ENCODE measurements at regions not wholly inside any gene's neighbourhood (a gene's known extent, or its start where the extent isn't known, plus 50 kb on each side); places are given as distances from the start of the nearest gene placed in this dataset.

- DNase-seq (no peak), ATAC-seq (ENCODE audit: low read depth) (no peak)
- Mint-ChIP-seq H3K9me3 (no peaks in the 10 kb centered on the region), H3K4me1 (no peaks in the 10 kb centered on the region), H3K36me3 (ENCODE audit: low read depth) (no peaks in the 10 kb centered on the region), H3K27me3 (no peaks in the 10 kb centered on the region), H3K27ac (no peak overlapping the region), H3K4me3 (no peak overlapping the region)
- ChIA-PET CTCF (no interaction called here), POLR2A (no interaction called here)
- TF ChIP-seq CTCF (IDR thresholded peaks at IDR 0.05) = no peak
- intact Hi-C loops (cut with micrococcal nuclease) = no loop called here
Measured at GRCh38 chr5:109614981-109615380, 74.7 kb upstream of the MAN2A1 start.

DNA sequence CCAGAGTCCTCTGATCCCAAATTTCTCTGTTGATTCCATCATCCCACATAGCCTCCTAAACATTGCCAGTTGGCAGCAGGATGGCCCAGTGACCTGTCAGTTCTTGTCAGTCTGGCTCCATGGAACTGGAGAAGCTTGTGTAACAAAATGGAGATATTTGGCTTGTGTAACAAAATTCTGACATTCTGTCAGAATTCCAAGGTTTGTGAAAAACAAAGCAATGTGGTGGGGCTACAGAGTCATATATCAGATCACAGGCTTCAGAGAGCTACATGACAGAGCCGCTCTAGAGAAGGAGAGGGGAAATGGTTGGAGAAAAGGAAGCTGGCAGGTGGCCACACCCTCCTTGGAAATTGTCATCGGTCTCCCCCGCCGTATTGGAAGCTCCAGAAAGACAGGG is 75.4 kb upstream of the MAN2A1 start:
- no peaks in the 10 kb centered on the region for H3K4me1 Mint-ChIP-seq

DNA sequence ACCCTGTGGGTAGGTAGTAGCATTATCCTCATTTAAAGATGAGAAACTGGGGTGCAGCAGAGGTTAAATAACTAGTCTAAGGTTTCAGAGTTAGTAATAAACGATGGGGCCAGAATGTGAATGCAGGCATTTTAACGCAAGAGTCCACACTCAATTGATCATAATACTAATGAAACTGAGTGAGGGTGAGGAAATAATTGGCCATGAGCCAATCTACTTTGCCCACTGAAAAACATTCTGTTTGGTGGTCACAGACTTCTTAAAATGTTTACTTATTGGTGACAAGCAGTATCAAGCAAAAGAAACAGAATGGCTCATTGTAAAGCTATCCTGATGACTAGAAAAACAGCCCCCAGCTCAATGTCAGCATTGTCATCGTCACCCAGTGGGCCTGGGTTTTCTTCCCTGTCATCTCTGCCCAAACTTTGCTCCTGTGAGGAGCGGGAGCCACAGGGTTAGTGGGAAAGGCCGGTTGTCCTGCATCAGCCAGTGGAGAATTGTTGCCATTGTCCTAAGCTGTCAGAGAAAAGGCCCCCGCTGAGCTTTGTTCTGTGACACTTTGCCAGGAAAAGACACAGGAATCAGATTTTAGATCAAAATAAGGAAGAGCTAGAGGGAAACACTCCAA is 77.3 kb upstream of the MAN2A1 start:
- ATAC-seq (ENCODE audit: low read depth) (no peak), DNase-seq (no peak)
- CTCF ChIA-PET = no interaction called here
- no peak overlapping the region for H3K27ac Mint-ChIP-seq
- TF ChIP-seq CTCF (IDR thresholded peaks at IDR 0.05) = no peak
- intact Hi-C loops (cut with micrococcal nuclease) = no loop called here
- H3K36me3 Mint-ChIP-seq (ENCODE audit: low read depth) = no peaks in the 10 kb centered on the region
- H3K4me3 Mint-ChIP-seq = no peak overlapping the region
- H3K4me1 Mint-ChIP-seq = no peaks in the 10 kb centered on the region
- H3K9me3 Mint-ChIP-seq = no peaks in the 10 kb centered on the region
- POLR2A ChIA-PET = no interaction called here
- no peaks in the 10 kb centered on the region for H3K27me3 Mint-ChIP-seq

More for the DNA sequence above, 75.4 kb upstream of the MAN2A1 start:
- intact Hi-C loops (cut with micrococcal nuclease) = no loop called here
- ChIA-PET POLR2A (no interaction called here), CTCF (no interaction called here)
- no peak for DNase-seq
- Mint-ChIP-seq H3K27me3 (no peaks in the 10 kb centered on the region), H3K27ac (no peak overlapping the region), H3K4me3 (no peak overlapping the region), H3K9me3 (no peaks in the 10 kb centered on the region), H3K36me3 (ENCODE audit: low read depth) (no peaks in the 10 kb centered on the region)
- TF ChIP-seq CTCF (IDR thresholded peaks at IDR 0.05) = no peak
- ATAC-seq (ENCODE audit: low read depth) = no peak

DNA sequence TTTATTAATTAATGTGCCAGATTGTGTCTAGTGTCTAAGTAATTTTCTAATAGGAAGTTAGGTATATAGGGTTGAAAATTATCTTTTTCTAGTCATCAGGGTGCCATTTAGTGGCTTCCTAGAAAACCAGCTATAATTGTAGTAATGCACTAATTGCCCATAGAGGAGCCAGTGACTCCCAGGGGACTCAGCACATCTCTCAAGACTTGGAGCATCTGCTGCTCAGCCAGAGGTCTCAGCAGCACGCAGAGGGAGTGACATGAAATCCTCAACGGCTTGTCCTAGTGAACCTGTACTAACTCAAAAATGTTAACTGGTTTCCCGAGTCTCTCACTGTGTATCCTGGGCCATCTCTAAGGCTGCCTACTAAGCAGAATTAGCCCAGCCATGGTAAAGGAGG is 78.2 kb upstream of the MAN2A1 start:
- intact Hi-C loops (cut with micrococcal nuclease) = no loop called here
- no peak for TF ChIP-seq CTCF (IDR thresholded peaks at IDR 0.05)
- no peak overlapping the region for H3K4me3 Mint-ChIP-seq
- DNase-seq (no peak), ATAC-seq (ENCODE audit: low read depth) (no peak)
- ChIA-PET CTCF (no interaction called here), POLR2A (no interaction called here)
- H3K36me3 Mint-ChIP-seq (ENCODE audit: low read depth) = no peaks in the 10 kb centered on the region
- H3K9me3 Mint-ChIP-seq = no peaks in the 10 kb centered on the region
- no peaks in the 10 kb centered on the region for H3K27me3 Mint-ChIP-seq
- H3K27ac Mint-ChIP-seq = no peak overlapping the region
- H3K4me1 Mint-ChIP-seq = no peaks in the 10 kb centered on the region

DNA sequence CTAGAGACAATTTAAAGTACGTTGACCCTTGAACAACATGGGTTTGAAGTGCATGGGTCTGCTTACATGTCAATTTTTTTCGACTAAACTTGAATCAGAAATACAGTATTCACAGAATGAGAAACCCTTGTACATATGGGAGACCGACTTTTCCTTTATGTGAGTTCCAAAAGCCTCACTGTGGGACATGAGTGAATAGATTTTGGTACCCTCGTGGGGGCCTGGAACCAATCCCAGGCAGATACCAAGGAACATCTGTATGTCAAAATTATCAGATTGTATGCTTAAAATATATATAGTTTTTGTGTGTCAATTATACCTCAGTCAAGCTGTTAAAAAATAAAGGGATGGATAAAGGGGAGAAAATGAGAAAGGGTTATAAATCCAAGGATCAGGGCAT is 78.7 kb upstream of the MAN2A1 start:
- no peaks in the 10 kb centered on the region for H3K4me1 Mint-ChIP-seq
- intact Hi-C loops (cut with micrococcal nuclease) = no loop called here
- no peak for TF ChIP-seq CTCF (IDR thresholded peaks at IDR 0.05)
- no peaks in the 10 kb centered on the region for H3K36me3 Mint-ChIP-seq (ENCODE audit: low read depth)
- no peak overlapping the region for H3K27ac Mint-ChIP-seq
- H3K9me3 Mint-ChIP-seq = no peaks in the 10 kb centered on the region
- ChIA-PET CTCF (no interaction called here), POLR2A (no interaction called here)
- no peak overlapping the region for H3K4me3 Mint-ChIP-seq
- DNase-seq (no peak), ATAC-seq (ENCODE audit: low read depth) (no peak)
- no peaks in the 10 kb centered on the region for H3K27me3 Mint-ChIP-seq

Data from activated B cell treated with CpG ODN at 0.5 μM for 24 hours (primary cell).